HG02870 (cell line): ENCODE measurements at regions not wholly inside any gene's neighbourhood (a gene's known extent, or its start where the extent isn't known, plus 50 kb on each side); places are given as distances from the start of the nearest gene placed in this dataset.

Experiments used
- ATAC-seq: cut with Tn5 transposase; IDR thresholded peaks from one replicate; pipeline ENCODE4 v1.9.1; 2021; ENCODE audit warnings: mild to moderate bottlenecking, moderate library complexity; ENCODE audit not compliant: unreplicated experiment

GRCh38 chr15:35757361-35757760 is 211.4 kb upstream of the DPH6 start:
- ATAC-seq, result no peak

- no peak for ATAC-seq
These were observed 211.8 kb upstream of the DPH6 start for GRCh38 chr15:35757765-35758164.

DNA sequence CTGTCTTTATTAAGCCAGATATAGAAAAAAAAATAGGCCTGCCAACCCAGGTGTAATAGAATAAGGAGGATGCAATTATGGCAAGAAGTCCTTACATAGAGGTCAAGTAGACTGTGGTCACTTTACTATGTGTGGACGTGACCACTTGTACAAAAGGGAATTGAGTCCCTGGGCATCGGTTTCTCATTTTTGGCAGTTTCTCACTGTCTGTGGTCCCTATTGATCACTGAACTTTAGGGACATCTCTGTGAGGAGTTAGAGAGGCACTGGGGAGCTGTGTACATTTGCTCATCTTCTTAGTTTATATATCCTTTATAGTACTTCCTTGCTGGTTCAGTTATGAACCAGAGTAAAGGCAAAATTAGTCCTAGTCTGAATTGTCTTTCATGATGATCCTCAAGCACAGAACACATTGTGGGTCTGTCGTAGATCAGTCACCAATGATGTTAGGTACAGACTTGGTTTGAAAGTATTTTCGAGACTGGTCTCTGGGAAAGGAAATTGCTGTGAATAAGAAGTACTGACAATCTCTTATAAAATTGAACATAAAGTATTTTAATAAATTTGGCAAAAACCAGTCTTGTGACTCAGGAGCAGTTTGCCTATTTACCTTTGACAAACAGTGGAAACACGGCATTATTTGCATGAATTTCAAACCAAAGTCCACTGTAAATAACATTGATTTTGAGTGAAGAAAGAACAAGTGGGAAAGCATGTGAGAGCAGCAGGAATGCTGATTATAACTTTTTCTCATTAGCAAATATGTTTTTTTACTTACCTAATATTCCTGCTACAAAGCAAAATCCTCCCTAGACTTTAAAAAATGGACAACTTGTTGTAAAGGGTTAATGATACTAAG is 218.9 kb upstream of the DPH6 start:
- no peak for ATAC-seq

DNA sequence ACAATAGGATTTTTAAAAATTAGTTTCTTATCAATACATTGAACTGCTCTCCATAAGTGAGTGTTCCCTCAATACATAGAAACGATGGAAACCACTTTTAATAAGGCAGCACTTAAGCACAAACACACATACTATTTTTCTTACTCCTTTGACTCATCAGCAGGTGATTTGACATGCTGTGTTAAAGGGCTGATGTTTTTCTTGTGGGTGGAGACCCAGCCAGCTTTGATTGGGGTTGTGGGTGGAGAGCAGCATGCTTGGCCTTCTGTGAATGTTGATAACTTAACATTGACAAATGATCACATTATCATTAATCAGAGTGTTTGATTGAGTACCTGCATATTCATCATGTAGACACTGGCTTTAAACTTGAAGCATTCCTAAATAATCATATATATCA is 223.0 kb upstream of the DPH6 start:
- no peak for ATAC-seq

- no peak for ATAC-seq
These were observed 223.7 kb upstream of the DPH6 start for GRCh38 chr15:35769656-35770055.

- no peak for ATAC-seq
These were observed 225.9 kb upstream of the DPH6 start for GRCh38 chr15:35771746-35772442.

DNA sequence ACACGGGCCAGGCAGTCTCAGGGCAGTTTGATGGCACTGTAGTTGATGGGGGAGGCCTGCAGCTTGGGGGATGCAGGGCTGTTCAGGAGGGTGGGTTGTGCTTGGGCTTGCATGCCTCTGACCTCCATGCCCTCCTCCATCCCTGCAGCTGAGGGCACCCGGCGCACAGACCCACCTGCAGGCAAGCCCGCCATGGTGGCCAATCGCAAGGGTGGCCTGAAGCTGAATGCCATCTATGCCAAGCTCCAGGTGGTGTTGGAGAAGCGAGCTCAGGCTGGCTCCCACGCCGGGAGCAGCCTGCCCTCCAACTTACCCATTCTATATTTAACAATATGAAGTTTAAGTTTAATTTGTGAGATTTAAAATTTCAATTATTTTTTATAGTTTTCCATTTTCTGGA is 228.7 kb upstream of the DPH6 start:
- no peak for ATAC-seq

DNA sequence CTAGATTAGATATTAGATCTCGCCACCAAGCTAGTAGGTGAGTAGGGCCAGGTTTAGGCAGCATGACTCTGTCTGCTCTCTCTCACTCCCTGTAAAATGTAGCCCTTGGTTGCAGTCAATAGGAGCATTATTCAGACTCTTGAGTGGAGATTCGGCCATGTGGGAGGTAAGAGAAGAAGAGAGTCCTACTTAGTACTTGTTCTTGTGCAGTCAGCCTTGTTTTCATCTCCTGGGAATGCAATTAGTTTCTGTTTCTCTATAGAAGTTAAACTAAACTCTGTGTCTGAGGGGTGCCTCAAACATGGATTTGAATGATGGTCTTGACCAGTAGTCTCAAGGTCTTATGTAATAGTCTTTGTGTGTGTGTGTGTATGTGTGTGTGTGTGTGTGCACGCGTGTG is 229.5 kb upstream of the DPH6 start:
- no peak for ATAC-seq

DNA sequence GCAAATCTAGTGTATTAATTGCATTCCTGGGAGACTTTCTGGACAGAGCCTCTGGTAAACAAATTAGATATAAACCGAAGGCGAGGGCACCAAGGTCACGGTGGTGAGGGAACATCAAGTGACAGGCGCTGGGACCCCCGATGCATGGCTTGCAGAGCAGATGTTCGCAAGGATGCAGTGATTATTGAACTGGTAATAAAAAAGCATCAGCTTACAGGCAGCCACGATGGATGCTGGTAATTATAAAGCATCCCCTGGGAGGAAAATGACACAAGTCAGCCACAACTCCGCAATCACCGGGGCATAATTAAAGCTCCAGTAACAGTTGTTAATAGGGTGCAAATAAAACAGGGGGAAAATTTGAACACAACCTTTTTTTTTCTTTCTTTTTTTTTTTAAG is 231.1 kb upstream of the DPH6 start:
- no peak for ATAC-seq

- ATAC-seq, result no peak
These were observed 237.2 kb upstream of the DPH6 start for GRCh38 chr15:35783203-35783602.

DNA sequence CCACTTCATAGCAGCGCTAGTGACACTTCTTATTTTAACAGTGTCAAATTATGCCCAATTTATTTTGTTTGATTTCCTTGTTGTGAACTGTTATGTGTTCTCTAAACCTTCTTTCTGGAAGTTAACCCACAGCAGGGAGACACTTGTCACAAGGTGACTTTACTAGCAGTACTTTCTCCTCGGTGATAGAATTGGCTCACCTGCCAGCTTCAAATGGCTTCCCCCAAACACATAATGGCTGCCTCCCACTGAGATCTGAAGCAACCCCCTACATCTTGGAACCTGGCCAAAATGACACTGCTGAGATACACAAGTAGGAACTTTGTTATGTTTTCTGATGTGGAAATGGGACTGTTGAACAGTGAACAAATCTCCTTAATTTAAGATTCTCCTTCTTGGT is 238.8 kb upstream of the DPH6 start:
- no peak for ATAC-seq

DNA sequence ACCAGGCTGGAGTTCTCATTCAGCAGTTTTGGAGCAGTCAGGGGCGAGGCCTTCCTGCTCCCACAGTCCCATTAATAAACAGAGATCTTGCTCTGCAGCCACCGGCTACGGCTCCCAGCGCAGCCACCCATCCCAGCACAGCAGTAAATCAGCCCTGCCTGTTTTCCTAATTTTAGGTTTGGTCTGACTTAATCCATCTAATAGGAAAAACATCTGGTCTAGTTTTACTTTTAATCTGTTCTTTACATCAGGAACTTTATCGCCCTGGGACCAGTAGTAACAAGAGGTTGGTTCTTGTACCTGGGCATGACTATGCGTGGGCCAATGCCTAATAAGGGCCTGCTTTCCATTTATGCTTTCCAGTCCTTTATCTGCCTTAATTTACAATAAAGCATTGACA is 264.0 kb upstream of the DPH6 start:
- no peak for ATAC-seq

DNA sequence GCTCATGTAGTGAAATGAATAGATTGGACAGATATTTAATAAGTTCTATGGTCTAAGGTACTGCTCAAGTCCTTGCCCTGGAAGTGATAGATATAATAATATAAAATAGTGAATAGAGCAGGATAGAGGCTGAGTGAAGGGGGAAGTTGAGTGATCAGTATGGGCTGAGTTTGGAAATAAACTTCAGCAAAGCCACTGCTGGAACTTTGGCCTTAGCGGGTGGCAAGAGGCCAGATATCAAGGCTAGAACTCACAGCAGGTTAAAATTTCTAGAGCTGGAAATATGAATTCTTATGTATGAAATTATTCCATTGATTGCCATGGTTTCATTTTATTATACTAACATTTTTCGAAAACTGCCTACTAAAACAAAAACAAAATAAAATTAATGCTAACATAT is 267.6 kb upstream of the DPH6 start:
- no peak for ATAC-seq

- ATAC-seq, result no peak
These were observed 272.9 kb upstream of the DPH6 start for GRCh38 chr15:35818846-35819245.

GRCh38 chr15:35822153-35822552 is 276.2 kb upstream of the DPH6 start:
- no peak for ATAC-seq

GRCh38 chr15:35827141-35827540 is 281.2 kb upstream of the DPH6 start:
- ATAC-seq, result no peak

GRCh38 chr15:35827911-35828310 is 281.9 kb upstream of the DPH6 start:
- no peak for ATAC-seq

DNA sequence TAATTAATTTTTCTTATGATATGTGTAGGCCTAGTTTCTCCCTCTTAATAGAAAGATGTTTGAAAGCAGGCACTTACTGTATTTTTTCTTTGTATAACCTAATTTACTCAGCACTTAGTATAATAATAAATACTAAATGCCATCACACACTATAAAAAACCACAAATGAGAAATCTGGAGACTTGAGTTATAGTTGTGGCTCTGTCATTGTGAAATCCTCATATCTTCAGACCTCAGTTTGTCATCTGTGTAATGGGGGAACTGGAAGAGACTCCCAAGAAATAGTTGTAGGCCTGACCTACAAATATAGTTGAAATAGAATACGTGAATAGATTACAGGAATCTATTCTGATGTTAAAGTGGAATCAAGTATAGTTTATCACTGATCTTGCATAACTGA is 287.6 kb upstream of the DPH6 start:
- no peak for ATAC-seq

- no peak for ATAC-seq
These were observed 288.4 kb upstream of the DPH6 start for GRCh38 chr15:35834216-35834830.

DNA sequence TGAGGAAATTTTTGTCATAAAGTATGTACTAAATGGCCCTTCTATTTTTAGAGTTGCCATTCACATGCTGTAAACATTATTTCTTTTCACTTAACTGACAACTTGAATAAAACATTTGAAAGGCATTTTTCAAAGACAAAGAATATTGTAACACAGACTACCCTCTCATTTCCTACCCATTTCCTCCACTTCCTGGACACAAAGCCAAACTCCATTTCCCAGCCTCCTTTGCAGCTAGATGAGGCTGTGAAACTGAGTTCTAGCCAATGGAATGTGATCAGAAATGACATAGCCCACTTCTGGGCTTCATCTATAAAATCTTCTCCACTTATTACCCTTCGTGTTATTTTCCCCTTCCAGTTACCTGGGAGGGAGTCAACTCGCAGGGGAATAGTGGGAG is 288.9 kb upstream of the DPH6 start:
- ATAC-seq, result no peak

DNA sequence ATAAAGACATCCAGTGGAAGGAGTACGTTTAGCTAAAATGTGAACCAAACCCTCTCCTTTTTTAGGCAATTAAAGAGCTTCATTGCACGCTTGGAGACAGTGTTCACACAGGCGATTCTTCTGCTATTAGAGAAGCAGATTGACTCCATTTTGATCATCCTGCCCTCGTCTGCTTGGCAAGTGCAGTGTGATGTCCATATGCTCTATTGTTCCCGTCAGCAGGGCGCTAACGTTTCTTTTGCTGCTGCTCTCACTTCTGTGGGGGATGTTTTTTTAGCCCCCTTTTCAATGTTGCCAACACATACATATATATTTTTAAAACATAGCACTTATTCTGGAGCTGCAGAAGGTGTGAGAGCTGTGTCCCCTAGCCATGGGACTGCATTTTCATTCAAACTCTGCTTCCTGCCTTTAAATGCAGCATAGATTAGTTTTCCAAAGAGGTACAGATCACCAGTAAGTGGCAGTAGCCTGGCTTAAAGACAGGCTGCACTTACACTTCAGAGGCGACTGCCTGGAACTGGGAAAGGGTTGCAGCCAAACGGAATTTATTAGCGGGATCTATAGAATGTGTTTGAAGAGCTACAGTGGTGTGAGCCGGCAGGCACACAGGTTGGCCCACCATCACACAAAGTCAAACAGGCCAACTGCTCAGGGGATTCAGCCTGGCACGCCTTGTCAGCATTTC is 292.6 kb upstream of the DPH6 start:
- no peak for ATAC-seq
